Stimulated activated CD4-positive, alpha-beta T cell treated with anti-CD3 and anti-CD28 coated beads, Interleukin-2, amount 100 ng/mL, for 24 hours (primary cell): ENCODE measurements at regions not wholly inside any gene's neighbourhood (a gene's known extent, or its start where the extent isn't known, plus 50 kb on each side); places are given as distances from the start of the nearest gene placed in this dataset.
A peak's percentile ranks its signal among the peaks of the same experiment; 100 is the strongest.

Source experiments
- DNase-seq, 2 donors: peaks; one replicate each; pipeline ENCODE4 v3.0.0-alpha.2; 2020

DNA sequence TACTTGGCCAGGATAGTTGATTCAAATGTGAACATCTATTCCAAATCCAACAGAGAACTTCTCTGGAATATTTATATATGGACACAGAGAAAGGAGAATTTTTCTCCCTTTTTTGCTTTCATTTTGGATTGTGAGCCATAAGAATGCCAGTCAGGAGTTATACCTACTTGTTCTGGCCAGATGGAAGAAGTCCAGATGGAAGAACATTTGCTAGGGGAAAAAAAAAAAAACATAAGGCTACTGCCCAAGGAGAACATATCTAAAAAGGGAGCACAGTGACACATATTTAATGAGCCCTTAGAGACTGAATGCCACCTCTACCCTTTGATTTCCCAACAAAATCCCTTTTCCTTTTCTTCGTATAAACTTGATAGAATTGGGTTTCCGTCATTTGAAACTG, 61.7 kb upstream of the PPP2R2B start:
- DNase-seq, result no peak

DNA sequence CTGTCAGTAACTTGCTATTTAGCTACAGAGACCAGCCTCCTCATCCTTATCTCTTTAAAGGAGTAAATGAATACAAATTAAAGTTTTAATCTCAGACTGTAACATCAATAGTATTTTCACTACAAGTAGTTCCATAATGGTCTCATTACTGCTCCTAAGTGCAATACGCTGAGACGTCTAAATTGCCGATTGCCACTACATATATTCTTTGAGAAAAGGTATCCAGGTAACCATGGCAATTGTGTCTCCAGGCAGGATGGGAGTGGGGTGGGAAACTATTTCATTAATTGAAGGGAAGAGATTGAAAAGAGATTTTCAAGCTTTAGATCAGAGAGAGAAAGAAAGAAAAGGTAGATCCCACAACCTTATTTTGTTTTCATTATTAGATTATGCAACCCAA, 65.5 kb upstream of the PPP2R2B start:
- no peak for DNase-seq

DNA sequence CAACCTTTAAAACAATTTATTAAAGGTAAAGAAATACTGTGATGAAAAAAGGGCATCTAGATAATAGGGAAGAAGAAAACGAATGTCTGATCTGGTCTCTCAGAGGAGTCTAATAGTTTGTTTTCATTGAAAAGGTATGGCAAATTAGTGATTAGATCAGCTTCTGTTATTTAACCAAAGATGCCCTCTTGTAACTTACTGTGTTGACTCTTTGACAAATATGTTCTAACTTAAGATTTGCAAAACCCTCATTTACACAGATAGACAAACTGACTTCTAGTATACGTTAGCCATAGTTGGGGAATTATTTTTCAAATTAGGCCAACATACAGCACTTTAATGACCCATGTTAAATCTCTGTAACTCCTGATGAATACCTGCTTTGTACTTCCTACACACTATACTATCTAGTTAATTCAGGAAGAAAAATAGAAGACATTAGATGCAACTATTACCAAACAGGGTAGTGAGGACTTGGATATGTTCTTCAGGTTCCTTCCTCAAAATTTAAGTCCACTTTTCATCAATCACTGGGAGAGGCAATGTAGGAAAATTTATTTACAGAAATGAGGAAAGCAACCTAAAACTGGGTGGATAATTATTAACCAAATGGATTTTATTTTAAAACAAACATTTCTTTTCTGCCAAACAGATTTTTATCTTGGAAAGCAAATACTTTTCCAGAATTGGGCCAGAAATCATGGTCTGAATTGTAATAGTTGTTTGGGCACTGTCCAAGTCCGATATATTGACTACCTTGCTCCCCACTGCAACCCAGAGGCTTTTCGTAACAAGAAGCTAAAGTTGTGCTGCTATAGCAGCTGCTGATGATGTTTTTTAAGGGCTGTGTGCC, 66.4 kb upstream of the PPP2R2B start:
- no peak for DNase-seq

- DNase-seq, result no peak
These were observed 67.1 kb upstream of the PPP2R2B start for GRCh38 chr5:146945617-146946084.

GRCh38 chr5:146947181-146947941, 68.8 kb upstream of the PPP2R2B start:
- DNase-seq, result peak in 1 of 2 donors; percentile 3

- DNase-seq, result no peak
These were observed 70.1 kb upstream of the PPP2R2B start for GRCh38 chr5:146948666-146949065.

GRCh38 chr5:146952168-146952567, 73.6 kb upstream of the PPP2R2B start:
- DNase-seq, result no peak

DNA sequence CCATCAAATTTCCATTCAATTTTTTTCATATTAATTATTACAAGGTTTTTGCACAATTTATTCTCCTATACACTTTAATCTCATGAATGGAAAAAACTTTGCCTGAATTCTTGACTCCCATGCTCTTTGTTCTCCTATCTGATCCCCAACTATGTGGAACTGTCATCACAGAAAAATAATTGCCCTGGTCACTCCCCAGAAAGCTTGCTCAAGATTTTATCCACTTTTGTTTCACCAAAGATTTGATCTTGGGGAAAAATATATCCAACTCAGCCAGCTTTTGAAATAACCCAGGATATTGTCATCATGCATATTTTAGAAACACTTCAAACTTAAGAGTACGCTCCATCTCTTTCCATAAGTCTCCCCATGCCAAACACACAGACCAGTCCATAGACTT, 77.7 kb upstream of the PPP2R2B start:
- DNase-seq, result no peak

GRCh38 chr5:146959360-146959759, 80.8 kb upstream of the PPP2R2B start:
- DNase-seq, result no peak

- no peak for DNase-seq
These were observed 84.3 kb upstream of the PPP2R2B start for GRCh38 chr5:146962801-146963355.

DNA sequence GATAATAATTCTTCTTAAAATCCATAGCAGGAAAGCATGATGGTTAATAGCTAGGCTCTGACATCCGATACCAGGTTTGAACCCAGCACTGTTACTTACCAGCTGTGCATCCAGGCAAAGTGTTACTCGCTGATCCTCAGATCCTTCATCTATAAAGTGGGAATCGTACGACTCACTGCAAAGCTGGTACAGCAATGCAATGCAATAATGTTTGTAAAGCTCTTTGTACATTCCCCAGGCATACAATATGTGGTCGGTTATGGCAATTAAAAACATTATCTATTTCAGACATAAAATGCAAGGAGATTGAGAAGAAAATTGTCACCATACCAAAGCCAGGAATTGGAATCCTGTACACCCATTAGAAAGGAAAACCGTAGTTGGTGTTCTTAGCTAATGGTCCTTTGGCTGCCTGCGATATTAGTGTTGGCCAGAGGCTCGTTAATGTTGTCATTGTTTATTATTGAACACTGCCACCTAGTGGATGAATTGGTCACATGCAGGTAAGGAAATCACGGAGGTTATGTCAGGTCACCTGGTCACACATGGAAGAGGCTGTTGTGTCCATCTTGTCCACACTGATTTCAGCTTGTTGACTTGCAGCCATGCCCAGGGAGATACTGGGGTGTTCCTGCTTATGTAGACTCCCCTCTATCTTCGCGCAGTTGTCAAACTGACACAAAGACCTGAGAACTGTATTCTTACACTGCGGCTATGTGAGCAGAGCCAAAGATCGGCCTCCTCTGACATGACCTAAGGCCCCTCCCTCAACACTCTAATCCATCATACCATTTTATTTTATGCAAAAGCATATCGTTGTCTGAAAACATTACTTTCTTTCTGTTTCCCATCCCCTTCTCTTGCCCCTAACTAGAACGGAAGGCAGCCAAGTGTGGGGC, 87.5 kb upstream of the PPP2R2B start:
- DNase-seq, result peak; percentile 23 to 55

DNA sequence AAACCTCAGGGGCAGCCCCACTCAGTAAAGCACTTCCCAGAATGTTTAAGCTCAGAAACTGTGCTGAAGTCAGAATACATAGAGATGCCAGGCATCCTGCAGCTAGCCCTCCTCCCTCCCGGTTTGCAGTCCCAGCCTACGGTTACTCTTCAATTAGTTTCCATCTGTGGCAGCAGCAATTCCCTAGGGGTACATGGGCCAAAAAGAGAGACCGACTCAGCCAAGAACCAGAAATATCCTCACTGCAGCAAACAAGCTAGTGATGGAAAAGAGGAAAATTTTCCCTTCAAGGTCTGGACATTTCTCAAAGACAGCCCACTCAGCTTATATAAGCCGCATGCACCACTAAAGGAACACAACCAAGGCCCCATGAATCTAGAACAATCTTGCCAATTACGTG, 89.1 kb upstream of the PPP2R2B start:
- DNase-seq, result no peak

GRCh38 chr5:146971401-146971800, 92.8 kb upstream of the PPP2R2B start:
- DNase-seq, result no peak

DNA sequence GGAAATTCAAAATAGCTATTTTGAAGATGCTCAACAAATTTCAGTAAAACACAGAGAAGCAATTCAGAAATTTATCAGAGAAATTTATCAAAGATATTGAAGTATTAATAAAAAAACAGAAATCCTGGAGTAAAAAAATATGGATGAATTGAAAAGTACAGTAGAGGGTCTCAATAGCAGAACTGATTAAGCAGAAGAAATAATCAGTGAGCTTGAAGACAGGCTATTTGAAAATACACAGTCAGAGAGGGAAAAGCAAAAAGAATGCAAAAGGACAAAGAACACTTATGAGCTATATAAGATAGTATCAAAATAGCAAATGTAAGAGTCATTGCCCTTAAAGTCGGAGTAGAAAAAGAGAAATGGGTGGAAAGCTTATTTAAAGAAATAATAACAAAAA, 107.9 kb upstream of the PPP2R2B start:
- no peak for DNase-seq

- DNase-seq, result no peak
These were observed 115.4 kb upstream of the PPP2R2B start for GRCh38 chr5:146993876-146994530.

GRCh38 chr5:146995878-146996277, 117.3 kb upstream of the PPP2R2B start:
- DNase-seq, result no peak

DNA sequence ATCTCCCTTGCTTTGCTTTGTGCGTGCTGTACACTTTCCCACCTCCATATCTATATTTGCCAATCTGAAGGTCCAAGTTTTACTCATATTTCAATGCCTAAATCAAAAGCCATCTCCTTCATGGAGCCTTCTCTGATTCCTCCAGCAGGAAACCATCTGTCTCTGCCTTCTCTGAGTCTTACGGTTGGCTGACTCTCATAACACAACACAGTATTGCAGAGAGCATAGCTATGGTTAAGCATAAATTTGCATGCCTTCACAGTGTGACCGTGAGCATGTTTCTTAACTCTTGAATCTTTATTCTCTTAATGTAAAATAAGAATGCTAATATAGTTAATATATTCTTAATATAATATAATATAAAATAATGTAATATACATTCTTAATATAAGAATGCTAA, 136.8 kb upstream of the PPP2R2B start:
- no peak for DNase-seq

DNA sequence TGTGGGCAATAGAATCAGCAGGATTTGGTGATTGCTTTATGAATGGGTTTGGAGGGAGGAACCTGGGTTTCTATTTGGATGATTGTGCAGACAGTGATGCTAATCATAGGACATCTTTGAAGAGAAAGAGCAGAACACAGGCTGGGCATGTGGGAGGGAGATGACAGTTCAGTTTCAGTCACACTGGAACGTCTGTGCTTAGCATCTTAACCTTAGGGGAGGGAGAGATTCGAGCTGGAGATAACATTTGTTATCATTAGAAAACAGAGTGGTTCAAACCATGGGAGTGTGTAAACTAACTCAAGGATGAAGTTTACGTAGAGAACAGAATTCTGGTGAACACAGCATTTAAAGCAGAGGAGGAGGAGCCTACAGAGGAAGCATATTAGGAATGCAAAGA, 138.6 kb upstream of the PPP2R2B start:
- no peak for DNase-seq

DNA sequence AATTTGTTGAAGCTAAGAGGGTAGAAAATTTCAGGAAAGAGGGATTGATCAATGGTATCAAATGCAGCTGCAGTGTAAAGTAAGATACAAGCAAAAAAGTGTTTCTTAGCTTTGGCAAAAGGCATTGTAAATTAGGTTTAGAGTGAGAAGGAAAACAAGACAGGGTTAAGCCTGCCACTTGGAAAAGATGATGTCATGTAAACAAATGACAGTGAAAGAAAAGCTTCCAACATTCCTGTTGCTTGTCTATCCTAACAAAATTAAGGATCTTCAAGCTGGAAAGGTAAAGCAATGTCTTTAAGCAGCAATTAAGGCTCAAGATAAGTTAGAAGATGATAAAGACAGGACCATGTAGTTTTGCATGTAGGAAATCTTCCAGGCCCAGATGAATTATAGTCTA, 139.1 kb upstream of the PPP2R2B start:
- no peak for DNase-seq

GRCh38 chr5:147018812-147019211, 140.3 kb upstream of the PPP2R2B start:
- no peak for DNase-seq

GRCh38 chr5:147036691-147037245, 158.2 kb upstream of the PPP2R2B start:
- DNase-seq, result no peak
